ENCODE measurements at regions not wholly inside any gene's neighbourhood (a gene's known extent, or its start where the extent isn't known, plus 50 kb on each side); places are given as distances from the start of the nearest gene placed in this dataset.
"Not testable (repeated sequence)": the region's sequence is repeated elsewhere in the genome, so short reads cannot be mapped to it uniquely, and the experiment has no call there.

DNA sequence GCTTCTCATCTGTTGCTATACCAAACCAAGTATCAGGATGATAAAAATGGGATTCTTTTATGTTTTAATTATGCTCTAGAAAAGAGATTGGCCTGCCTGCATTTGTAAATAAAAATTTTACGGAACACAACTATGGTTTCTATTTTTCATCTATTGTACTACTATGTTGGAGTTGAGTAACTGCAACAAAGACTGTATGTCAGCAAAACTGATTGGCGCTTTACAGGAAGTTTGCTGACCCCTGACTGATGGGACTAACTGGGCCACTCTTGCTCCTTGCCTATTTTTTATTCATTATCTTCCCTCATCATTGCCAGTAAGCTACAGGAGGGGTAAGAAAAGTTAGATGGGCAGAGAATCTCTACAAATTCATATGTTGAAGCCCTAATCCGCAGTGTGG, 242.3 kb downstream of the FSIP2 start:
- TF ChIP-seq, protein P1, sequence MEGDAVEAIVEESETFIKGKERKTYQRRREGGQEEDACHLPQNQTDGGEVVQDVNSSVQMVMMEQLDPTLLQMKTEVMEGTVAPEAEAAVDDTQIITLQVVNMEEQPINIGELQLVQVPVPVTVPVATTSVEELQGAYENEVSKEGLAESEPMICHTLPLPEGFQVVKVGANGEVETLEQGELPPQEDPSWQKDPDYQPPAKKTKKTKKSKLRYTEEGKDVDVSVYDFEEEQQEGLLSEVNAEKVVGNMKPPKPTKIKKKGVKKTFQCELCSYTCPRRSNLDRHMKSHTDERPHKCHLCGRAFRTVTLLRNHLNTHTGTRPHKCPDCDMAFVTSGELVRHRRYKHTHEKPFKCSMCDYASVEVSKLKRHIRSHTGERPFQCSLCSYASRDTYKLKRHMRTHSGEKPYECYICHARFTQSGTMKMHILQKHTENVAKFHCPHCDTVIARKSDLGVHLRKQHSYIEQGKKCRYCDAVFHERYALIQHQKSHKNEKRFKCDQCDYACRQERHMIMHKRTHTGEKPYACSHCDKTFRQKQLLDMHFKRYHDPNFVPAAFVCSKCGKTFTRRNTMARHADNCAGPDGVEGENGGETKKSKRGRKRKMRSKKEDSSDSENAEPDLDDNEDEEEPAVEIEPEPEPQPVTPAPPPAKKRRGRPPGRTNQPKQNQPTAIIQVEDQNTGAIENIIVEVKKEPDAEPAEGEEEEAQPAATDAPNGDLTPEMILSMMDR (IDR thresholded peaks at IDR 0.05; ENCODE audit: low read length, missing control alignments), result no peak
- H3K4me3 ChIP-seq (replicated peaks; ENCODE audit: low read depth, low read length), result no peak overlapping the region
- DNase-seq (ENCODE audit: low read depth), result no peak

DNA sequence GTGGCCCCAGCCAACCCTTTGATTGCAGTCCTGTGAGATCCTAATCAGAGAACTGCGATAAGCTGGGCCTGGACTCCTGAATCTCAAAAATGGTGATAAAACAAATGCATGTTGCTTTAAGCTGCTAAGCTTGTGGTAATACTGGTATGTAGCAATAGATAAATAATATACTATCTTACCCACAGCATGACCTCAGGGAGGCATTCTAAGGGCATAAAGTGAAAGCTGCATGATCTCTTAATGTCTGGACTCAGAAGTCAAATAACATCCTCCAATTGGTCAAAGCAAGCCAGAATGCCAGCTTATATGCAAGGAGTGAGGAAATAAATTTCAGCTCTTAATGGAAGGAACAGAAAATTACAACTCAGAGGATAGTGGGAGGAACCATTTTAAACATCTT, 246.1 kb downstream of the FSIP2 start:
- peak; percentile 4 for DNase-seq (ENCODE audit: low read depth)
- H3K4me3 ChIP-seq (replicated peaks; ENCODE audit: low read depth, low read length), result no peak overlapping the region
- TF ChIP-seq, protein P1 (IDR thresholded peaks at IDR 0.05; ENCODE audit: low read length, missing control alignments), result no peak

DNA sequence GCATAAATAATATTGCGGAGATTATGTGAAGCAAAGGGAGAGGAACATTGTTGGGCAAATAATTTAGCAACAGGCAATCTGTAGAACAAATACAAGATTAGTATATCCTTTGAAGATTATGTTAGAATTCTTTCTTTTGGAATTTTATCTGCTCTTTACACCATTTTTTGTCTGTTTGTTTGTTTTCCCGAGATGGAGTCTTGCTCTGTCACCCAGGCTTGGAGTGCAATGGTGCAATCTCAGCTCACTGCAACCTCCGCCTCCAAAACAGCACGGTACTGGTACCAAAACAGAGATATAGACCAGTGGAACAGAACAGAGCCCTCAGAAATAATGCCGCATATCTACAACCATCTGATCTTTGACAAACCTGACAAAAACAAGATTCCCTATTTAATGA, 250.3 kb downstream of the FSIP2 start:
- not testable (repeated sequence) for H3K4me3 ChIP-seq (replicated peaks; ENCODE audit: low read depth, low read length); DNase-seq (ENCODE audit: low read depth)

DNA sequence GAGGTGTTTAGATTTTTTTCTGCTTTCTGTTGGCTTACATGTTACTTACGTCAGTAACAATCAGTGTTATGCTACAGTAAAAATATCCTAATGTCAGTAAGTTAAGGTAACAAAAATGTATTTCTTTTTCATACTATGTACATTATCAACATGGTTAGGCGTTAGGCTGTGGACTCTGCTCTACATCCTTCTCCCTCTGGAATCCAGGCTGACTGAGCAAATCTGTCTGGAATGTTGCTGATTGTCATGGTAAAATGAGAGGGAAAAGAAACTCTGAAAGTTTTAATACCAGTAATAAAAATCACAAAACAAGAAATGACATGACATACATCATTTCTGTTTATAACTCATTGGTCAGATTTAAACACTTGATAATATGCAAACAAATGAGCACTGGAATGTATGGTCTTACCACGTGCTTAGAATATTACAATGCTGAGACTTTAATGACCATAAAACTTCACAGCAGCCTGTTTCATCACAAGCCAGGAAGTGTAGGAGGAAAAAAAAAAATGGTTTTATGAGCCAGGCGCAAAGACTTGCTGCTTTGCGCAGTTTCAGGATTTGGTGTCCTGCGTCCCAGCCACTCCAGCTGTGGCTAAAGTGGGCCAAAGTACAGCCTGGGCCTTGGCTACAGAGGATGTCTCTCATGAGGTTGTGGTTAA, 252.4 kb downstream of the FSIP2 start:
- TF ChIP-seq, protein P1 (IDR thresholded peaks at IDR 0.05; ENCODE audit: low read length, missing control alignments), result no peak
- H3K4me3 ChIP-seq (replicated peaks; ENCODE audit: low read depth, low read length), result no peak overlapping the region
- DNase-seq (ENCODE audit: low read depth), result no peak

DNA sequence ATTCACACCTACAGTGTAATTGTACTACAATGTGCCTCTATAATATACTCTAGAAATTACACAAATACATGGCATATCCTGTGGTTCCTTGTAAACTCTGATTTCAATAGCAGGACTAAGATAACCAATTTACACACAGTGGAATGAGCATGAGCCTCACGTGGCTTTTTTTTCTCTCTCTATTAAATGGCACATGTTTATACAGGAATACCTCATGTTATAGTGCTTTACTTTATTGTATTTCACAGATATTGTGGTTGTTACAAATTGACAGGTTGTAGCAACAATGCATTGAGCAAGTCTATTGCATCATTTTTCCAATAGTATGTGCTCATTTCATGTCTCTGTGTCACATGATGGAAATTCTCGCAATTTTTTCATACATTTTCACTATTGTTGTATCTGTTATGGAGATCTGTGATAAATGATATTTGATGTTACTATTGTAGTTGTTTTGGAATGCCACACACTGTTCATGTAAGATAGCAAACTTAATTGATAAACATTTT, 260.0 kb downstream of the FSIP2 start:
- TF ChIP-seq, protein P1 (IDR thresholded peaks at IDR 0.05; ENCODE audit: low read length, missing control alignments), result no peak
- DNase-seq (ENCODE audit: low read depth), result no peak

DNA sequence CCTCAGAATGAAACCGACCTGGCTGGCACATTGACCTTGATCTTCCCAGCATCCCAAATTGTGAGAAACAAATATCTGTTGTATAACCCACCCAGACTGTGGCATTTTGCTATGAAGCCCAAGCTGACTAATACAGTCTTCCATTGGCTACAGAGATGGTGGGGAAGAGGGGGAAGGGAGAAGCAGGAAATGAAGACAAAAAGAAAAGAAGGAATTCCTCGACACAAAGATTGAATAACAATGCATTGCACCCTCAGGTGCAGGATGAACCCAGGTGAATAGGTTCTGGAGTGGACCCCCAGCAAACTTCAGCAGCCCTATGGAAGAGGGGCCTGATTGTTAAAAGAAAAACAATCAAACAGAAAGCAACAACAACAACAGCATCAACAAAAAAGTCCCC, 270.7 kb downstream of the FSIP2 start:
- DNase-seq (ENCODE audit: low read depth), result no peak
- H3K4me3 ChIP-seq (replicated peaks; ENCODE audit: low read depth, low read length), result no peak overlapping the region
- TF ChIP-seq, protein P1 (IDR thresholded peaks at IDR 0.05; ENCODE audit: low read length, missing control alignments), result no peak

More for the DNA sequence above, 260.0 kb downstream of the FSIP2 start:
- H3K4me3 ChIP-seq (replicated peaks; ENCODE audit: low read depth, low read length), result no peak overlapping the region

DNA sequence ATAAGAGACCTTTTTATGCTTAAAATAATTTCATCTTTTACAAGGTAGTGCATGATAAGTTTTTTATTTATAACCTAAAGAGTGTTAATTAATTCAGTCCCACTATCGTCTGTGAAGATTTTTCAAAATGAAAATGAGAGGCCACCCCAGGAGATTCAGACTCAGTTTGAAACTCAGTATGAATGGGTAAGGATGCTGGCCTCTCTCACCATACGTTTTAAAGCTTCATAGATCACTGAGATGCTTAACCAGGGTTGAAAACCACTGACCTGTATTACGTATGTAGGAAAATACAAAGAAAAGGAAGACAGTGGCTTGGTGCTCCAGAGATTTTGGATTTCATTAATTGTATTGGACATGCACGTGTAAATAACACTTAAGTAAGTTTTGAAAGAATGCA, 278.7 kb downstream of the FSIP2 start:
- no peak for DNase-seq (ENCODE audit: low read depth)
- TF ChIP-seq, protein P1 (IDR thresholded peaks at IDR 0.05; ENCODE audit: low read length, missing control alignments), result no peak
- H3K4me3 ChIP-seq (replicated peaks; ENCODE audit: low read depth, low read length), result no peak overlapping the region
